G401 (cell line): ENCODE measurements at regions not wholly inside any gene's neighbourhood (a gene's known extent, or its start where the extent isn't known, plus 50 kb on each side); places are given as distances from the start of the nearest gene placed in this dataset.
"Not testable (repeated sequence)": the region's sequence is repeated elsewhere in the genome, so short reads cannot be mapped to it uniquely, and the experiment has no call there.

Source experiments
- DNase-seq: peaks from one replicate; pipeline ENCODE4 v3.0.0-alpha.2; 2015; ENCODE audit warnings: low spot score
- in situ Hi-C: cut with HindIII; loops from 2 replicates; pipeline ENCODE4 v1.10.0; 2016; ENCODE audit warnings: low sequenced_read_pairs, mixed read lengths

DNA sequence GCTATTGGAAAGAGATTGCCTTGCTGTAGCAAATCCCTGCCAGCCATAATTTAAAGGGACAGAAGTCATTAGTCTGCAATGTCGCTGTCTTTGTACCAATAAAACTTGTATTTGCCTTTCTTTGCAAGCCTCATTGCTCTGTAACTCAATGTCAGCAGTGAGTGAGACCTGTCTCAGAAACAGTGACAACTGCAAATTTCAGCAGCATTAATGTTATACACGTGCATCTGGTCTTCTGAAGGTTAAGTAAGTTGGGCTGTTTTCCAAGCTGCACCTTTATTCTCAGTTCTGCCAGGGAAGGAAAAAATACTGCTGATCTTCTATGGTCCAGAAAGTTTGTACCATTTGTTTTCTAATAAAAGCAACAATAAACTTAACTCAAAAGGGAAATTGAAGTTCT, 543.1 kb downstream of the TRIML1 start:
- in situ Hi-C loops = no loop called here
- DNase-seq = no peak

DNA sequence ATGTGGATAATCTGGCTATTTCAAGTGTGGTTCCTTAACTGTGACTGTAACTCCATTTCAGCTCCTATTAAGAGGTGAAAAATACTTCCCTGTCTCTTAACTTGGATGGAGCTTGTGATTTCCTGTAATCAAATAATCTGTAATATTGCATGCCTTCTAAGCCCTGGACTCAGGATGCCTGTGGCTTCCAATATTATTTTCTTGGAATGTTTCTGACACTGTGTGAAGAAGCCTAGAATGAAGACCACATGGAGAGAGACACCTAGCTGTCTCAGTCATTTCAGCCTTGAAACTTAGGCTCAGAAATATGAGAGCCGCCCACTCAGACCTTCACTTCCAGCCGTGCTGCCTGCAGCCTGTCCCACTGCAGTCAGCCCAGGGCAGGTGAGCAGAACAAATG, 544.3 kb downstream of the TRIML1 start:
- DNase-seq = no peak
- in situ Hi-C loops = no loop called here

DNA sequence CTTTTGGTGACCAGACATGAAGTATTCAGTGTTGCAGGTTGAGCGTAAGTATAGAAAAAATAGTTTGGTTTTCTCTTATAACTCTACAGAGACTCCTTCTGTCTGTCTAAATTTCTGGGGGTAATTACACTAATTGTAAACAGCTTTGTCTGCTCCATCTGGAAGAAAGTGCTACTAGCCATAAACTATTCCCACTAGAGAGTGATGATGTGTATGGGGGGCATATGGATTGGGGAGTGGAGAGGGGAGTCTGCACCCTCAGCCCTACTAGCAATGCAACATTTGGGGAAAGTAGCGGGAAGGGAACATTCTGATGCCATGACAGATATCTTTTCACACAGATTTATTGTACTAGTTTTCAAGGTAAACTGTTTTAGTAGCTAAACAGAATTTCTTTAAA, 549.7 kb downstream of the TRIML1 start:
- in situ Hi-C loops = no loop called here
- DNase-seq = no peak

DNA sequence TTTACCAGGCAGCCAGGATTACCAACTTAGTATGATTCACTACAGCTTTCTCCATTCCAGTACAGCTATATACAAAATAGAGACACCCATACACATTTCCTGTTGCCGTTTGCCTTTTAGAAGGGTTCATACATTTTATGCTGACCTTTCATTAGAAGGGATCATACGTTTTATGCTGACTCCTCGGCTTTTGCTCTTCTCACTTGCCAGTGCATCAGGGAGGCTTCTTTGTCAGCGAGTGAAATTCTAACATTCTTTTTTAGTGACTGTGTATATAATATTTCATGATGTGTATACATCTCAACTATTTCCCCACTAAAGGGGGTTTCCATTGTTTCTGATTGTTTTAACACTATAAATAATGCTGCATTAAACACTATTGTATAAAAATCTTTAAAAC, 552.6 kb downstream of the TRIML1 start:
- DNase-seq = no peak
- in situ Hi-C loops = no loop called here

GRCh38 chr4:188695261-188695660, 556.0 kb downstream of the TRIML1 start:
- DNase-seq = no peak
- in situ Hi-C loops = no loop called here

DNA sequence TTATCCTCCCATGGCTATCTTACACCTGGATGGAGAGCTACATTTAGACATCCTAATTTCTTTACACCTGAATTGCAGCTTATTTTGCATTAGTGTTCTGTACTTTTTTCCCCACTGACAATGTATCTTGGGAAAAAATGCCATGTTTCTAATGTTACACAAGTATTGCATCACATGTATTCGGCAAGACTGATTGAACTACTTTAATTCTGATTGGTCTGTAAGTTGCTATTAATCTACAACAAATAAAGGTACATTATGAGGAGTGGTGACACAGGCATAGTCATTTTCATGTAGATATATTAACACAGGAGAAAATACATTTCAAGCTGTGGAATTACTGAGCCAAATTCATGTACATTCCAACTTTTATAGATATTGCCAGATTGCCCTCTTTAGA, 558.0 kb downstream of the TRIML1 start:
- in situ Hi-C loops = no loop called here
- DNase-seq = no peak

DNA sequence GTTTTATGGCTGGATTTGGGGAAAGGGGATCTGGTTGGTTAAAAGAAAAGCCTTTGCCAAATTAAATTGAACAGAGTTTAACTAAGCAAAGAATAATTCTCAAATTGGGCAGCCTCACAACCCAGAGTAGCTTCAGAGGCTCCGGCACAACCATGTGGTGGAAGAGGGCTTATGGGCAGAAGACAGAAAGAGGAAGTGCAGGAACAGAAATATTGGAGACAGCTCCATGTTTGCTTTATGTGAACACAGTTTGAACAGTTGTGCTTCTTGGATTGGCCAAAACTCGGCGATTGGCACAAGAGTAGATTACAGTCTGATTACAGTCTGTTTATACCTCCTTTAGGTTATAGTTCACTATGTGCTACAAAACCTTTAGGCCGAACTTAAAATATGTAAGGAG, 562.7 kb downstream of the TRIML1 start:
- in situ Hi-C loops = no loop called here
- DNase-seq = no peak

- in situ Hi-C loops = no loop called here
- no peak for DNase-seq
These were observed 565.0 kb downstream of the TRIML1 start for GRCh38 chr4:188704288-188704687.

DNA sequence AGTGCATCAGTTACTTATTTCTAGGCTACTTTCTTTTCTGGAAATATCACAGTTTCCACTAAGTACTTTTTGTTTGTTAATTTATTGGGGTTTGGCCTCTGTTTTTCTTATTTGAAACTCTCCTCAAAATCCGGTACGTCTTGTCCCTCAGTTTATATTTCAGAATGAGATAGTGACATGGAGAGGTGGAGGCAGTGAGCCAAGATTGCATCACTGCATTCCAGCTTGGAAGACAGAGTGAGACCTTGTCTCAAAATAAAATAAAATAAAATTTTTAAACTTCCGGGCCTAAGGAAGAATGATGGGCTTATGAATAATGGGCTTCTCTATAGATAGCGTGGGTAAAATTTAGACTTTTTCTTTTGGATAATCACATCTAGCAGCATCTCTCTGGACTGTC, 567.8 kb downstream of the TRIML1 start:
- in situ Hi-C loops = no loop called here
- no peak for DNase-seq

DNA sequence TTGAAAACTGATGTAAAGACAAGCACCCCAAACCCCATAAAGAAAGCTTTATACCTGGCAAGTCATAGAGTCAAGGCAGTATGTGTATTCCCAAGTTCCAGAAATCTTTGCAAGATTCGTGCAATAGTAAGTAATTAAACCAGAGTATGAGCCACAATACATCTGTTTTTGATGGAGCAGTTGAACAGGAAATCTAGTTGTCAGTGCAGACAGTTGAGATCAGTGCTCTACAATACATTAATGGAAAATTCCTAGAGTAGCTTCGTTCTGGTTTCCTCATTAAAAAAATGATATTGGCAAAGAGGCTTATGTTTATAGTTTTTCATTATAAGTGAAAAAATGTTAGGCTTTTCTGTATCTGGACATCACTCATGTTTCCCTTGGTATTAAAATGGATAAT, 575.3 kb downstream of the TRIML1 start:
- in situ Hi-C loops = no loop called here
- no peak for DNase-seq

GRCh38 chr4:188714907-188715306, 575.7 kb downstream of the TRIML1 start:
- in situ Hi-C loops = no loop called here
- DNase-seq = no peak

DNA sequence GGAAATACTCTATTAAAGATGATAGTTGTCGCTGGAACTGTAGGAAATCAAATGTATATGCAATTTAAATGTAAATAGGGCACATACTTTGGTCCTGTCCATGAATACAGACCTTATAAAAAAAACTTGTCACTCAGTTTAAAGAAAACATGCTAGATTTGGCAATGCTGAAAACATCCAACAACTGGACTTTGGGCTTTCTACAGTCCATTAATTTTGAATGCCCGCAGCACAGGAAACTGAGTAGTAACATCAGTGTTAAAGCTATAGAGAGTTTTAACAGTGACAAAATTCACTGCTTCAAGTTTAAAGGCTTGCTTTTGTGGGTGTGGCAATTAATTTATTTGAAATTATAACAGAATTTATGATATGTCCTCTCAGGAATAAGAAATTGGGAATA, 578.4 kb downstream of the TRIML1 start:
- DNase-seq = no peak
- in situ Hi-C loops = no loop called here

- in situ Hi-C loops = no loop called here
- DNase-seq = no peak
These were observed 580.6 kb downstream of the TRIML1 start for GRCh38 chr4:188719794-188720193.

DNA sequence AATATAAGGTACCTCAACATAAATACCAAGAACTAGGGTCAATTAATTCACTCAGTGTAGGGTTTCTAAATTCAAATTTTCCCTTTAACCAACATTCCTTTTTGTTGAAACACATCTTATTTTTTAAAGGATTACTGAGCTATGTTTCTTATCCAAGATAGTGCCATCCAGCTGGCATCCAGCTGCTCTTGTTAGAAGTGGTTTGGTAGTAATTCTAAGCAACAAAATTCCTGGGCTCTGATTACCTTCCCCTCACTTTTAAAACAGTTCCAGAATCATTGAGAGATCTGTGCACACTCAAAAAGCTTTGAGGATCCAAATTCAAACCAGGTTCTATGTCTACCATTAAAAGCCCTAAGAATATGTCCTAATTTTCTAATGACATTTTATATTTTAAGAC, 583.7 kb downstream of the TRIML1 start:
- no peak for DNase-seq
- in situ Hi-C loops = no loop called here

GRCh38 chr4:188727746-188728145, 588.5 kb downstream of the TRIML1 start:
- no peak for DNase-seq
- in situ Hi-C loops = no loop called here

DNA sequence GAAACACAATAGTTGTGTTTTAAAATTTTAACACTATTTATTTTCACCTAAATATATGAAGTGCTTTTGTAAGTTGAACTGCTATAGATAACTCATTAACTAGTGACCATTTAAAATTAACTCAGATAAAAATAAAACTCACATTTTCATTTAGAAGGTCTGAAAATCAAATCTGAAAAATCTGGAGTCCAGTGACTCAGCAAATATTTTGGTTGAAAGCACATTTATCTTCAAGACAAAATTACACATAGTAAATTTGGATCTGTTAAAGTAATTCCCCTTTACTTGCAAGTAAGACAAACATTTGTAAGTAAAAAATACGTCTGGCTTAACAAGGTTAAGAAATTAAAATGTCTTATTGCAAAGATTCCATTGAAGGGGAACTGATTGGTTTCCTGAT, 589.1 kb downstream of the TRIML1 start:
- no peak for DNase-seq
- in situ Hi-C loops = no loop called here

GRCh38 chr4:188732131-188732530, 592.9 kb downstream of the TRIML1 start:
- no peak for DNase-seq
- in situ Hi-C loops = no loop called here

GRCh38 chr4:188735082-188735481, 595.8 kb downstream of the TRIML1 start:
- no peak for DNase-seq
- in situ Hi-C loops = no loop called here

DNA sequence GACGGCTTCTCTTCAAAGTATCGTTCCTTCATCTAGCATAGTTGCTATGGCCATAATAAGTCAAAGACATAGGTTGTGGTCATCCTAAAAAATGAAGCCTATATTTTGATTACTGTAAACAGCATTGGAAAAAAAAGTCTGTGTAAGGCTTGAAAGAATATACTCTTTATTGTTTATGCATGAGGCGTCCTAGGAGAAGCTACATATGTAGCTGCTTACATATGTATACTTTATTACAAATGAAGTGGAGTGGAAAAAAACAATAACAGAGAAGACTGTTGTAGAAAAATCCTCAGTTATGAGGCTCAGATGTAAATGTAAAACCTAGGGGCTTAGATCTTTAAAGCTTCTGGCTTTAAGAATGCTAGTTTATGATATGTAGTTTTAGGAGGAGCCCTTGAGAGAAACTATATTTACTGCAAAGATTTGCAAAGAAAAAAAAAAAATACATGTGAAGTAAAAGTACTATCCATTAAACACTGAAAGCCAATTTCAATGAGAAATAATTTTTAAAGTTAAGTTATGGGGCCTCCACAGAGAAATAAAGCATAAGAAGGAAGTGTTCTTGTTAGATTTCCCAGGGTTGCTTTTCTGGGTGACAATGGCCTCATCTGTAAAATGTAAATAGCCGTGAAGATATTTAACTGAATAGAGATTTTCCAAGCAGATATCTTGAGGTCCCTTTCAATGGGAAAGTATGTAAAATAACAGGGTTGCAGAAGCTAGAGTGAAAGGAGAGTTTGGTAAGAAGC, 598.2 kb downstream of the TRIML1 start:
- DNase-seq = no peak
- in situ Hi-C loops = no loop called here

DNA sequence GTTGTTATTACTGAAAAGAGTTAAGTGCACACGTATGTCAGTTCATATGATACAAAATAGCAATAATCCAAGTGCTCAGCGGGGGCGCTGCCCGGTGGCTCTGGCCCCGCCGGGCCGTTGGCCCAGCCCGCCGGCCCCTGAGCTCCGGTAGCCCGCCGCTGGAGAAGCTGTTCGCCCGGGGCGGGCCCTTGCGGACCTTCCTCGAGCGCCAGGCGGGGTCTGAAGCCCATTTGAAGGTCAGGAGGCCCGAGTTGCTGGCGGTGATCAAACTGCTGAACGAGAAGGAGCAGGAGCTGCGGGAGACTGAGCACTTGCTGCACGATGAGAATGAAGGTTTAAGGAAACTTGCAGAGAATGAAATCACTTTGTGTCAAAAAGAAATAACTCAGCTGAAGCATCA, 599.0 kb downstream of the TRIML1 start:
- in situ Hi-C loops = not testable (repeated sequence)
- peak; percentile 6 for DNase-seq

GRCh38 chr4:188740172-188740571, 600.9 kb downstream of the TRIML1 start:
- DNase-seq, in situ Hi-C loops: not testable (repeated sequence)

- in situ Hi-C loops = not testable (repeated sequence)
These were observed 601.5 kb downstream of the TRIML1 start for GRCh38 chr4:188740791-188741190.

More at GRCh38 chr4:188740791-188741190, 601.5 kb downstream of the TRIML1 start:
- not testable (repeated sequence) for DNase-seq
